ENCODE measurements at regions not wholly inside any gene's neighbourhood (a gene's known extent, or its start where the extent isn't known, plus 50 kb on each side); places are given as distances from the start of the nearest gene placed in this dataset.
"Not testable (repeated sequence)": the region's sequence is repeated elsewhere in the genome, so short reads cannot be mapped to it uniquely, and the experiment has no call there.

- Histone ChIP-seq H3K27ac (ENCODE audit: low read depth in 1 of 2, low read length in 2 of 2) (no peak overlapping the region), H3K27me3 (ENCODE audit: control insufficient read depth in 1 of 2, insufficient read depth in 2 of 2, low read length in 1 of 2) (no peaks in the 10 kb centered on the region), H3K9me3 (ENCODE audit: control insufficient read depth, low read length) (no peaks in the 10 kb centered on the region), H3K4me1 (ENCODE audit: control insufficient read depth in 1 of 2, insufficient read depth in 2 of 2, low read length in 2 of 2) (no peaks in the 10 kb centered on the region), H3K36me3 (ENCODE audit: control insufficient read depth in 1 of 2, insufficient read depth in 2 of 2, low read length in 1 of 2) (no peaks in the 10 kb centered on the region), H3K4me3 (ENCODE audit: low read length in 2 of 2) (no peak overlapping the region)
- DNase-seq (no peak), ATAC-seq (ENCODE audit: low FRiP score) (no peak)
- intact Hi-C loops (cut with DNase I), result no loop called here
These were observed 231.9 kb upstream of the AVPR1A start for GRCh38 chr12:63382930-63383329.

- Histone ChIP-seq H3K27ac (ENCODE audit: low read depth in 1 of 2, low read length in 2 of 2) (no peak overlapping the region), H3K4me1 (ENCODE audit: control insufficient read depth in 1 of 2, insufficient read depth in 2 of 2, low read length in 2 of 2) (no peaks in the 10 kb centered on the region), H3K4me3 (ENCODE audit: low read length in 2 of 2) (no peak overlapping the region), H3K27me3 (ENCODE audit: control insufficient read depth in 1 of 2, insufficient read depth in 2 of 2, low read length in 1 of 2) (no peaks in the 10 kb centered on the region), H3K36me3 (ENCODE audit: control insufficient read depth in 1 of 2, insufficient read depth in 2 of 2, low read length in 1 of 2) (no peaks in the 10 kb centered on the region), H3K9me3 (ENCODE audit: control insufficient read depth, low read length) (peaks cover 2% of the 10 kb centered on the region)
- 61 to 73% methylated on average over 1 of the region's 1 CpG for WGBS, 2 donors
- intact Hi-C loops (cut with DNase I), result loop anchor here in 1 of 2 donors (10.0 kb wide), 1 partner anchor 108 kb away; no protein-coding TSS in a partner anchor
- ATAC-seq (ENCODE audit: low FRiP score) (no peak), DNase-seq (no peak)
These were observed 211.8 kb upstream of the AVPR1A start for GRCh38 chr12:63362791-63363190.

GRCh38 chr12:63362166-63362565, 211.2 kb upstream of the AVPR1A start:
- no peak overlapping the region for H3K27ac ChIP-seq (ENCODE audit: low read depth in 1 of 2, low read length in 2 of 2)
- H3K27me3 ChIP-seq (ENCODE audit: control insufficient read depth in 1 of 2, insufficient read depth in 2 of 2, low read length in 1 of 2), result no peaks in the 10 kb centered on the region
- H3K9me3 ChIP-seq (ENCODE audit: control insufficient read depth, low read length), result peaks cover 2% of the 10 kb centered on the region
- ATAC-seq (ENCODE audit: low FRiP score) (no peak), DNase-seq (no peak)
- intact Hi-C loops (cut with DNase I), result loop anchor here in 1 of 2 donors (10.0 kb wide), 1 partner anchor 107 kb away; no protein-coding TSS in a partner anchor
- no peak overlapping the region for H3K4me3 ChIP-seq (ENCODE audit: low read length in 2 of 2)
- no peaks in the 10 kb centered on the region for H3K36me3 ChIP-seq (ENCODE audit: control insufficient read depth in 1 of 2, insufficient read depth in 2 of 2, low read length in 1 of 2)
- WGBS, 2 donors, result 80 to 87% methylated on average over 2 of the region's 2 CpGs
- H3K4me1 ChIP-seq (ENCODE audit: control insufficient read depth in 1 of 2, insufficient read depth in 2 of 2, low read length in 2 of 2), result no peaks in the 10 kb centered on the region

- intact Hi-C loops (cut with DNase I), result no loop called here
- Histone ChIP-seq H3K4me1 (ENCODE audit: control insufficient read depth in 1 of 2, insufficient read depth in 2 of 2, low read length in 2 of 2) (no peaks in the 10 kb centered on the region), H3K9me3 (ENCODE audit: control insufficient read depth, low read length) (no peaks in the 10 kb centered on the region), H3K27me3 (ENCODE audit: control insufficient read depth in 1 of 2, insufficient read depth in 2 of 2, low read length in 1 of 2) (no peaks in the 10 kb centered on the region), H3K4me3 (ENCODE audit: low read length in 2 of 2) (no peak overlapping the region), H3K36me3 (ENCODE audit: control insufficient read depth in 1 of 2, insufficient read depth in 2 of 2, low read length in 1 of 2) (no peaks in the 10 kb centered on the region), H3K27ac (ENCODE audit: low read depth in 1 of 2, low read length in 2 of 2) (no peak overlapping the region)
- no peak for DNase-seq
- WGBS, 2 donors, result 75 to 78% methylated on average over 1 of the region's 1 CpG
- ATAC-seq (ENCODE audit: low FRiP score), result no peak
These were observed 204.0 kb upstream of the AVPR1A start for GRCh38 chr12:63354969-63355368.

- no peaks in the 10 kb centered on the region for H3K4me1 ChIP-seq (ENCODE audit: control insufficient read depth in 1 of 2, insufficient read depth in 2 of 2, low read length in 2 of 2)
- 94% methylated on average over 1 of the region's 1 CpG for WGBS, 2 donors
- no peaks in the 10 kb centered on the region for H3K9me3 ChIP-seq (ENCODE audit: control insufficient read depth, low read length)
- ATAC-seq (ENCODE audit: low FRiP score) (no peak), DNase-seq (no peak)
- no peak overlapping the region for H3K27ac ChIP-seq (ENCODE audit: low read depth in 1 of 2, low read length in 2 of 2)
- H3K27me3 ChIP-seq (ENCODE audit: control insufficient read depth in 1 of 2, insufficient read depth in 2 of 2, low read length in 1 of 2), result no peaks in the 10 kb centered on the region
- H3K36me3 ChIP-seq (ENCODE audit: control insufficient read depth in 1 of 2, insufficient read depth in 2 of 2, low read length in 1 of 2), result no peaks in the 10 kb centered on the region
- H3K4me3 ChIP-seq (ENCODE audit: low read length in 2 of 2), result no peak overlapping the region
- intact Hi-C loops (cut with DNase I), result no loop called here
These were observed 202.6 kb upstream of the AVPR1A start for GRCh38 chr12:63353559-63353958.

- WGBS, 2 donors, result 82 to 86% methylated on average over 3 of the region's 3 CpGs
- Histone ChIP-seq H3K27me3 (ENCODE audit: control insufficient read depth in 1 of 2, insufficient read depth in 2 of 2, low read length in 1 of 2) (no peaks in the 10 kb centered on the region), H3K36me3 (ENCODE audit: control insufficient read depth in 1 of 2, insufficient read depth in 2 of 2, low read length in 1 of 2) (no peaks in the 10 kb centered on the region), H3K27ac (ENCODE audit: low read depth in 1 of 2, low read length in 2 of 2) (no peak overlapping the region), H3K9me3 (ENCODE audit: control insufficient read depth, low read length) (no peaks in the 10 kb centered on the region), H3K4me3 (ENCODE audit: low read length in 2 of 2) (no peak overlapping the region), H3K4me1 (ENCODE audit: control insufficient read depth in 1 of 2, insufficient read depth in 2 of 2, low read length in 2 of 2) (no peaks in the 10 kb centered on the region)
- ATAC-seq (ENCODE audit: low FRiP score), result no peak
- intact Hi-C loops (cut with DNase I), result no loop called here
- DNase-seq, result no peak
These were observed 200.4 kb upstream of the AVPR1A start for GRCh38 chr12:63351370-63351769.

GRCh38 chr12:63348556-63348955, 197.6 kb upstream of the AVPR1A start:
- DNase-seq, result no peak
- ATAC-seq (ENCODE audit: low FRiP score), result no peak
- no peaks in the 10 kb centered on the region for H3K9me3 ChIP-seq (ENCODE audit: control insufficient read depth, low read length)
- H3K36me3 ChIP-seq (ENCODE audit: control insufficient read depth in 1 of 2, insufficient read depth in 2 of 2, low read length in 1 of 2), result no peaks in the 10 kb centered on the region
- no peak overlapping the region for H3K27ac ChIP-seq (ENCODE audit: low read depth in 1 of 2, low read length in 2 of 2)
- H3K4me1 ChIP-seq (ENCODE audit: control insufficient read depth in 1 of 2, insufficient read depth in 2 of 2, low read length in 2 of 2), result no peaks in the 10 kb centered on the region
- intact Hi-C loops (cut with DNase I), result no loop called here
- H3K27me3 ChIP-seq (ENCODE audit: control insufficient read depth in 1 of 2, insufficient read depth in 2 of 2, low read length in 1 of 2), result no peaks in the 10 kb centered on the region
- H3K4me3 ChIP-seq (ENCODE audit: low read length in 2 of 2), result no peak overlapping the region
- 58 to 73% methylated on average over 3 of the region's 3 CpGs for WGBS, 2 donors

GRCh38 chr12:63337158-63337557, 186.2 kb upstream of the AVPR1A start:
- H3K27ac ChIP-seq (ENCODE audit: low read depth in 1 of 2, low read length in 2 of 2); H3K4me3 ChIP-seq (ENCODE audit: low read length in 2 of 2); H3K27me3 ChIP-seq (ENCODE audit: control insufficient read depth in 1 of 2, insufficient read depth in 2 of 2, low read length in 1 of 2); H3K4me1 ChIP-seq (ENCODE audit: control insufficient read depth in 1 of 2, insufficient read depth in 2 of 2, low read length in 2 of 2); DNase-seq; H3K9me3 ChIP-seq (ENCODE audit: control insufficient read depth, low read length); intact Hi-C loops (cut with DNase I); ATAC-seq (ENCODE audit: low FRiP score); H3K36me3 ChIP-seq (ENCODE audit: control insufficient read depth in 1 of 2, insufficient read depth in 2 of 2, low read length in 1 of 2): not testable (repeated sequence)
- WGBS, 2 donors, result 30 to 41% methylated on average over 4 of the region's 4 CpGs

GRCh38 chr12:63326260-63326659, 175.3 kb upstream of the AVPR1A start:
- Histone ChIP-seq H3K27me3 (ENCODE audit: control insufficient read depth in 1 of 2, insufficient read depth in 2 of 2, low read length in 1 of 2) (no peaks in the 10 kb centered on the region), H3K4me3 (ENCODE audit: low read length in 2 of 2) (no peak overlapping the region), H3K27ac (ENCODE audit: low read depth in 1 of 2, low read length in 2 of 2) (no peak overlapping the region), H3K36me3 (ENCODE audit: control insufficient read depth in 1 of 2, insufficient read depth in 2 of 2, low read length in 1 of 2) (no peaks in the 10 kb centered on the region), H3K9me3 (ENCODE audit: control insufficient read depth, low read length) (no peaks in the 10 kb centered on the region), H3K4me1 (ENCODE audit: control insufficient read depth in 1 of 2, insufficient read depth in 2 of 2, low read length in 2 of 2) (no peaks in the 10 kb centered on the region)
- intact Hi-C loops (cut with DNase I), result no loop called here
- DNase-seq, result no peak
- no peak for ATAC-seq (ENCODE audit: low FRiP score)

All from aorta (tissue), 5 donors.